Mesothelial cell of epicardium (in vitro differentiated cells): ENCODE measurements at regions not wholly inside any gene's neighbourhood (a gene's known extent, or its start where the extent isn't known, plus 50 kb on each side); places are given as distances from the start of the nearest gene placed in this dataset.
"Not testable (repeated sequence)": the region's sequence is repeated elsewhere in the genome, so short reads cannot be mapped to it uniquely, and the experiment has no call there.

Source experiments
- DNase-seq, 2 experiments: peaks; one replicate each; pipeline ENCODE4 v3.0.0; 2021; ENCODE audit warnings: low spot score in 2 of 2; ENCODE audit not compliant: unreplicated experiment in 2 of 2
- H3K27ac Mint-ChIP-seq: 2 replicates; pipeline ENCODE4 v1.8.0; 2021; ENCODE audit warnings: mixed read lengths
- H3K27me3 Mint-ChIP-seq: 2 replicates; pipeline ENCODE4 v1.8.0; 2021; ENCODE audit warnings: low read depth, mixed read lengths
- H3K36me3 Mint-ChIP-seq: 2 replicates; pipeline ENCODE4 v1.8.0; 2021; ENCODE audit warnings: mixed read lengths
- H3K4me1 Mint-ChIP-seq: 2 replicates; pipeline ENCODE4 v1.8.0; 2021; ENCODE audit warnings: mixed read lengths
- H3K4me3 Mint-ChIP-seq: 2 replicates; pipeline ENCODE4 v1.8.0; 2021; ENCODE audit warnings: mild to moderate bottlenecking, moderate library complexity, mixed read lengths
- H3K9me3 Mint-ChIP-seq: 2 replicates; pipeline ENCODE4 v1.8.0; 2021; ENCODE audit warnings: mixed read lengths
- CTCF ChIP-seq: fragments of 200-600 bp; sonication (generic); IDR thresholded peaks from one replicate; pipeline ENCODE4 v1.5.0; 2021; ENCODE audit warnings: antibody characterized with exemption; ENCODE audit not compliant: unreplicated experiment

DNA sequence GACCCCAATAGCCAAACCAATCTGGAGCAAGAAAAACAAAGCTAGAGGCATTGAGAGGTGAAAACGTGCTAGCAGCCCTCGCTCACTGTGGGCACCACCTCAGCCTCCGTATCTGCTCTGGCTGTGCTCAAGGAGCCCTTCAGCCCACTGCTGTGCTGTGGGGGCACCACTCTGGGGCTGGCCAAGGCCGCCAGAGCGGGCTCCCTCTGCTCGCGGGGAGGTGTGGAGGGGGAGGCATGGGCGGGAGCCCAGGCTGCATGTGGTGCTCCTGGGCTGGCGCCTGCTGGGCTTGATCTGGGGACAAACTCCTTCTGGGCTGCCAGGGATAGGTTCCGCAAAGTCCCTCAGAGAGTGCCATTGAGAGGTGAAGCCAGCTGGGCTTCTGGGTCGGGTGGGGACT is 1002.0 kb downstream of the GATA3 start:
- no peak for TF ChIP-seq CTCF
- Mint-ChIP-seq H3K27ac (no peak overlapping the region), H3K27me3 (peaks cover 4% of the 10 kb centered on the region), H3K9me3 (peaks cover 23% of the 10 kb centered on the region), H3K4me3 (no peak overlapping the region), H3K4me1 (peaks cover 8% of the 10 kb centered on the region), H3K36me3 (no peaks in the 10 kb centered on the region)
- DNase-seq: no peak

DNA sequence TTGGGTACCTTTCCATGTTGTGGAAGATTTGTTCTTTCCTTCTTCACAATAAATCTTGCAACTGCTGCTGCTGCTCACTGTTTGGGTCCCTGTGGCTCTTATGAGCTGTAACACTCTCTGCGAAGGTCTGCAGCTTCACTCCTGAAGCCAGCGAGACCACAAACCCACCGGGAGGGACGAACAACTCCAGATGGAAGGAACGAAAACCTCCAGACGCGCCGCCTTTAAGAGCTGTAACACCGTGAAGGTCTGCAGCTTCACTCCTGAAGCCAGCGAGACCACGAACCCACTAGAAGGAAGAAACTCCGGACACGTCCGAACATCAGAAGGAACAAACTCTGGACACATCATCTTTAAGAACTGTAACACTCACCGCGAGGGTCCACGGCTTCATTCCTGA is 1002.8 kb downstream of the GATA3 start:
- H3K27ac Mint-ChIP-seq, H3K4me3 Mint-ChIP-seq, H3K36me3 Mint-ChIP-seq, DNase-seq, H3K4me1 Mint-ChIP-seq, H3K27me3 Mint-ChIP-seq: not testable (repeated sequence)
- H3K9me3 Mint-ChIP-seq: peaks cover 23% of the 10 kb centered on the region

- peaks cover 5% of the 10 kb centered on the region for H3K27me3 Mint-ChIP-seq
- no peak overlapping the region for H3K4me3 Mint-ChIP-seq
- no peaks in the 10 kb centered on the region for H3K36me3 Mint-ChIP-seq
- DNase-seq: no peak
- no peak for TF ChIP-seq CTCF
- peaks cover 8% of the 10 kb centered on the region for H3K9me3 Mint-ChIP-seq
- H3K4me1 Mint-ChIP-seq: peaks cover 9% of the 10 kb centered on the region
- no peak overlapping the region for H3K27ac Mint-ChIP-seq
Observed at GRCh38 chr10:9060314-9060713, 1005.8 kb downstream of the GATA3 start.

DNA sequence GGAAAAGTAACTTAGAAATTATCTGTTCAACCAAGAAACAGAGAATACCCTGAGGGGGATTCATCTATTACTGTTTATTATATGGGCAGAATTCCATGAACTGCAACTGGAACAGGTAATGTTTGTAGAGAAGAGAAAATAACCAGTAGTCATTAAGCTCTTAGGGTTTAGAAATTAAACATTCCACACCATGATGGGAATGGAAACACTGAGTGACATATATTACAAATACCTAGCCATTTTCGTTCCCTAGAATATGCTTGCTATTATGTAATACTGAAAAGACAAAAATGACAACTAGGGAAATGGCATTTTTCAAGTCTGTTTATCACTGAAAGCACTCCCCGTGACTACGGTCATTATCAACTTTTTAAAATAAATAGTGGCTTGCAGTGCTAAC is 1007.4 kb downstream of the GATA3 start:
- Mint-ChIP-seq H3K4me3 (no peak overlapping the region), H3K9me3 (no peaks in the 10 kb centered on the region), H3K36me3 (no peaks in the 10 kb centered on the region), H3K27ac (no peak overlapping the region), H3K4me1 (peaks cover 9% of the 10 kb centered on the region), H3K27me3 (peaks cover 5% of the 10 kb centered on the region)
- no peak for TF ChIP-seq CTCF
- DNase-seq: no peak

DNA sequence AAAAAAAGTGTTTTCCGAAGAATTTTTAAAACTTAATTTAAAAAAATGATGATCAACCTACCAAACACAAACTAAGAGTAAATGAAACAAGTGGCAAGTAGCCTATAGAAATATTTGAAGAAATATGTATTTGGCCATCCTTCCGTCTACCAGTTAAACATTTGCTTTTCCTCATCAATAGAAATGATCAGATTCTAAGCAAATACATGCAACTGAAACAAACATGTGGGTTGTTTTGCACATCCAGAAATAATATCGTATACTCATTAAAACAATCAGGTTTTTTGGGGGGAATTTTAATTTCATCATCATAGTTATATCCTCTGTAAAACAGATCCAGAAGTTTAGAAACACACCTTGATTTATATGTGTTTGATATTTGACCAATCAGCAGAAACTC is 1011.7 kb downstream of the GATA3 start:
- Mint-ChIP-seq H3K9me3 (no peaks in the 10 kb centered on the region), H3K4me3 (no peak overlapping the region), H3K27me3 (peaks cover 1% of the 10 kb centered on the region), H3K4me1 (peaks cover 1% of the 10 kb centered on the region), H3K36me3 (no peaks in the 10 kb centered on the region), H3K27ac (no peak overlapping the region)
- no peak for DNase-seq
- TF ChIP-seq CTCF: no peak

DNA sequence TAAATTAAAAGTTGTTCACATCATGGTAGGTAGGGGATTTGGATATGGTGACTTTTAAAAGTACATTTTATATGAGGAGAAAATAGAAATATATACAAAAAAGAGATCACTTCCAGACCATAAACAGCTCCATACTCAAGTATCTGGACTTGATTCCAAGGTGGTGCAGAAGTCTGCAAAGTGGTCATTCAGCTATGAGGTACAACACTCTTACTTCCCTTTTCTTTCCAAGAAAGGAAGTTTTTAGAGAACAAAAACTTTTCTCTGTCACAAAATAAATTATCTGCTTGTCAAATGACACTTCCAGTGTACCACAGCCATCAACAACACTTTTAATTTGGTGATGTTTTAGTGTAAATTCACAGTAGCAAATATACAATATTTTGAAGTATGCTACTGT is 1013.5 kb downstream of the GATA3 start:
- no peak overlapping the region for H3K27ac Mint-ChIP-seq
- no peaks in the 10 kb centered on the region for H3K9me3 Mint-ChIP-seq
- H3K27me3 Mint-ChIP-seq: no peaks in the 10 kb centered on the region
- no peak for TF ChIP-seq CTCF
- H3K36me3 Mint-ChIP-seq: no peaks in the 10 kb centered on the region
- no peak for DNase-seq
- H3K4me3 Mint-ChIP-seq: no peak overlapping the region
- H3K4me1 Mint-ChIP-seq: peaks cover 1% of the 10 kb centered on the region
